Trophoblast cell (in vitro differentiated cells and primary cell): ENCODE measurements at regions not wholly inside any gene's neighbourhood (a gene's known extent, or its start where the extent isn't known, plus 50 kb on each side); places are given as distances from the start of the nearest gene placed in this dataset.

Experiments
- DNase-seq, 2 donors: peaks; one replicate each; pipeline ENCODE4 v3.0.0-alpha.2; 2016
- H2AFZ ChIP-seq: 2 replicates; pipeline ENCODE4 v1.6.1; 2013; ENCODE audit warnings: low read length, moderate library complexity, mild to moderate bottlenecking; ENCODE audit not compliant: insufficient read depth, poor library complexity
- H2AK5ac ChIP-seq: 2 replicates; pipeline ENCODE4 v1.6.1; 2013; ENCODE audit warnings: mild to moderate bottlenecking, low read length
- H2BK120ac ChIP-seq: 2 replicates; pipeline ENCODE4 v1.6.1; 2013; ENCODE audit warnings: low read length, mild to moderate bottlenecking, moderate library complexity; ENCODE audit not compliant: insufficient read depth, poor library complexity
- H2BK12ac ChIP-seq: 2 replicates; pipeline ENCODE4 v1.6.1; 2013; ENCODE audit warnings: mild to moderate bottlenecking, low read length, moderate library complexity
- H2BK5ac ChIP-seq: 2 replicates; pipeline ENCODE4 v1.6.1; 2013; ENCODE audit warnings: low read length, low read depth, moderate library complexity, mild to moderate bottlenecking; ENCODE audit not compliant: poor library complexity
- H3K14ac ChIP-seq: 2 replicates; pipeline ENCODE4 v1.6.1; 2013; ENCODE audit warnings: mild to moderate bottlenecking, low read length
- H3K18ac ChIP-seq: 2 replicates; pipeline ENCODE4 v1.6.1; 2013; ENCODE audit warnings: mild to moderate bottlenecking, low read length
- H3K23ac ChIP-seq: 2 replicates; pipeline ENCODE4 v1.6.1; 2013; ENCODE audit warnings: low read length
- H3K27ac ChIP-seq: 2 replicates; pipeline ENCODE4 v1.5.1; 2013; ENCODE audit warnings: low read depth, mild to moderate bottlenecking, inconsistent platforms, low read length, moderate library complexity
- H3K27me3 ChIP-seq: 2 replicates; pipeline ENCODE4 v1.6.1; 2013; ENCODE audit warnings: inconsistent platforms, mild to moderate bottlenecking, low read length, moderate library complexity; ENCODE audit not compliant: insufficient read depth
- H3K36me3 ChIP-seq, 2 experiments: 1 replicate in 1 of 2; 2 replicates in 1 of 2; pipeline ENCODE4 v1.6.1; 2013; ENCODE audit warnings: low read length in 2 of 2, mild to moderate bottlenecking in 2 of 2, moderate library complexity in 1 of 2; ENCODE audit not compliant: insufficient read depth in 2 of 2, control insufficient read depth in 1 of 2
- H3K4ac ChIP-seq: 2 replicates; pipeline ENCODE4 v1.6.1; 2013; ENCODE audit warnings: low read depth, mild to moderate bottlenecking, low read length, moderate library complexity
- H3K4me1 ChIP-seq, 2 experiments: 1 replicate in 1 of 2; 2 replicates in 1 of 2; pipeline ENCODE4 v1.6.1; 2013; ENCODE audit warnings: low read length in 2 of 2, mild to moderate bottlenecking in 2 of 2, moderate library complexity in 1 of 2; ENCODE audit not compliant: insufficient read depth in 2 of 2, control insufficient read depth in 1 of 2
- H3K4me2 ChIP-seq: 2 replicates; pipeline ENCODE4 v1.6.1; 2013; ENCODE audit warnings: inconsistent platforms, mild to moderate bottlenecking, low read length, moderate library complexity
- H3K4me3 ChIP-seq: 2 replicates; pipeline ENCODE4 v1.5.1; 2013; ENCODE audit warnings: mild to moderate bottlenecking, low read depth, low read length, inconsistent platforms
- H3K79me1 ChIP-seq: one replicate; pipeline ENCODE4 v1.6.1; 2013; ENCODE audit warnings: low read length
- H3K79me2 ChIP-seq: 2 replicates; pipeline ENCODE4 v1.6.1; 2013; ENCODE audit warnings: low read length, mild to moderate bottlenecking; ENCODE audit not compliant: control insufficient read depth, insufficient read depth, poor library complexity
- H3K9ac ChIP-seq: 2 replicates; pipeline ENCODE4 v1.6.1; 2013; ENCODE audit warnings: mild to moderate bottlenecking, low read length
- H3K9me3 ChIP-seq: 2 replicates; pipeline ENCODE4 v1.6.1; 2013; ENCODE audit warnings: low read depth, mild to moderate bottlenecking, control low read depth, inconsistent platforms, low read length; ENCODE audit not compliant: insufficient read depth
- H4K12ac ChIP-seq: 2 replicates; pipeline ENCODE4 v1.6.1; 2013; ENCODE audit warnings: low read depth, mild to moderate bottlenecking, low read length, moderate library complexity
- H4K8ac ChIP-seq: 2 replicates; pipeline ENCODE4 v1.6.1; 2013; ENCODE audit warnings: low read depth, mild to moderate bottlenecking, low read length, moderate library complexity
- H4K91ac ChIP-seq: one replicate; pipeline ENCODE4 v1.6.1; 2013; ENCODE audit warnings: low read depth, mild to moderate bottlenecking, low read length, moderate library complexity
- whole genome bisulfite sequencing: extraction: QIAGEN DNeasy Blood & Tissue Kit; methylation state at CpG from one replicate; pipeline ENCODE4 v1.1.7; 2013; ENCODE audit warnings: missing lambda C conversion rate; ENCODE audit not compliant: insufficient read length, insufficient coverage; ENCODE audit errors: extremely low coverage; 5-methylcytosine and 5-hydroxymethylcytosine counted together

GRCh38 chr10:36119455-36119854 is 477.4 kb upstream of the FZD8 start:
- H3K14ac ChIP-seq, result no peak overlapping the region
- no peak overlapping the region for H3K23ac ChIP-seq
- H3K4me3 ChIP-seq, result no peak overlapping the region
- no peak overlapping the region for H4K12ac ChIP-seq
- no peak overlapping the region for H4K91ac ChIP-seq
- H3K79me1 ChIP-seq, result no peaks in the 10 kb centered on the region
- H2BK120ac ChIP-seq, result no peak overlapping the region
- no peak overlapping the region for H3K27ac ChIP-seq
- no peak overlapping the region for H3K4ac ChIP-seq
- no peak overlapping the region for H3K18ac ChIP-seq
- H3K4me2 ChIP-seq, result no peak overlapping the region
- no peak overlapping the region for H2AK5ac ChIP-seq
- H2BK12ac ChIP-seq, result no peak overlapping the region
- H3K79me2 ChIP-seq, result no peaks in the 10 kb centered on the region
- no peak overlapping the region for H4K8ac ChIP-seq
- no peak overlapping the region for H2BK5ac ChIP-seq
- no peak overlapping the region for H2AFZ ChIP-seq
- peaks cover 0 to 2% of the 10 kb centered on the region in 2 experiments for H3K4me1 ChIP-seq
- DNase-seq, result no peak
- H3K27me3 ChIP-seq, result no peaks in the 10 kb centered on the region
- WGBS, result no CpG with 5 or more reads among the region's 5 CpGs
- no peaks in the 10 kb centered on the region for H3K9me3 ChIP-seq
- H3K9ac ChIP-seq, result no peak overlapping the region
- H3K36me3 ChIP-seq, result no peaks in the 10 kb centered on the region

- Histone ChIP-seq H3K18ac (no peak overlapping the region), H3K27me3 (no peaks in the 10 kb centered on the region), H2AFZ (no peak overlapping the region)
These were observed 476.2 kb upstream of the FZD8 start for GRCh38 chr10:36118314-36118713.

GRCh38 chr10:36117890-36118289 is 475.8 kb upstream of the FZD8 start:
- Histone ChIP-seq H3K9me3 (no peaks in the 10 kb centered on the region), H3K36me3 (no peaks in the 10 kb centered on the region), H2BK5ac (no peak overlapping the region), H3K14ac (no peak overlapping the region), H4K8ac (no peak overlapping the region), H3K23ac (no peak overlapping the region), H3K79me1 (no peaks in the 10 kb centered on the region), H3K4me3 (no peak overlapping the region), H4K12ac (no peak overlapping the region), H2BK120ac (no peak overlapping the region), H3K27ac (no peak overlapping the region), H3K4me2 (no peak overlapping the region), H3K9ac (no peak overlapping the region), H2BK12ac (no peak overlapping the region), H3K27me3 (no peaks in the 10 kb centered on the region), H3K79me2 (no peaks in the 10 kb centered on the region), H4K91ac (no peak overlapping the region), H2AFZ (no peak overlapping the region), H2AK5ac (no peak overlapping the region), H3K4ac (no peak overlapping the region), H3K4me1 (peaks cover 0 to 2% of the 10 kb centered on the region in 2 experiments), H3K18ac (no peak overlapping the region)
- DNase-seq, result no peak
- WGBS, result no CpG with 5 or more reads among the region's 4 CpGs

More at GRCh38 chr10:36118314-36118713, 476.2 kb upstream of the FZD8 start:
- Histone ChIP-seq H3K23ac (no peak overlapping the region), H4K91ac (no peak overlapping the region), H3K79me1 (no peaks in the 10 kb centered on the region), H3K27ac (no peak overlapping the region), H3K4ac (no peak overlapping the region), H3K36me3 (no peaks in the 10 kb centered on the region), H3K4me3 (no peak overlapping the region), H3K14ac (no peak overlapping the region), H3K79me2 (no peaks in the 10 kb centered on the region), H3K4me2 (no peak overlapping the region), H3K9me3 (no peaks in the 10 kb centered on the region), H4K12ac (no peak overlapping the region), H2BK5ac (no peak overlapping the region), H2BK12ac (peak overlapping the region; percentile 43), H3K4me1 (peaks cover 0 to 2% of the 10 kb centered on the region in 2 experiments), H3K9ac (no peak overlapping the region), H4K8ac (no peak overlapping the region), H2BK120ac (no peak overlapping the region), H2AK5ac (no peak overlapping the region)
- no CpG with 5 or more reads among the region's 7 CpGs for WGBS
- no peak for DNase-seq

- H4K12ac ChIP-seq, result no peak overlapping the region
- H3K36me3 ChIP-seq, result no peaks in the 10 kb centered on the region
- no peak overlapping the region for H4K8ac ChIP-seq
- H2BK12ac ChIP-seq, result no peak overlapping the region
- H2BK120ac ChIP-seq, result peak overlapping the region; percentile 27
- no peak overlapping the region for H3K18ac ChIP-seq
- H3K4me1 ChIP-seq, result peaks cover 0 to 2% of the 10 kb centered on the region in 2 experiments
- H3K4ac ChIP-seq, result no peak overlapping the region
- H4K91ac ChIP-seq, result no peak overlapping the region
- no peaks in the 10 kb centered on the region for H3K27me3 ChIP-seq
- H3K79me2 ChIP-seq, result no peaks in the 10 kb centered on the region
- H3K9ac ChIP-seq, result no peak overlapping the region
- no peak overlapping the region for H2AK5ac ChIP-seq
- H3K27ac ChIP-seq, result no peak overlapping the region
- no peaks in the 10 kb centered on the region for H3K79me1 ChIP-seq
- DNase-seq, result no peak
- no peak overlapping the region for H3K14ac ChIP-seq
- H3K4me3 ChIP-seq, result no peak overlapping the region
- H2BK5ac ChIP-seq, result no peak overlapping the region
- H3K23ac ChIP-seq, result no peak overlapping the region
- WGBS, result no CpG with 5 or more reads among the region's 5 CpGs
- H3K4me2 ChIP-seq, result no peak overlapping the region
- no peak overlapping the region for H2AFZ ChIP-seq
- no peaks in the 10 kb centered on the region for H3K9me3 ChIP-seq
These were observed 475.1 kb upstream of the FZD8 start for GRCh38 chr10:36117231-36117630.
